HuH-7.5 (cell line): ENCODE measurements at regions not wholly inside any gene's neighbourhood (a gene's known extent, or its start where the extent isn't known, plus 50 kb on each side); places are given as distances from the start of the nearest gene placed in this dataset.
"Not testable (repeated sequence)": the region's sequence is repeated elsewhere in the genome, so short reads cannot be mapped to it uniquely, and the experiment has no call there.

Source experiments
- DNase-seq: peaks from one replicate; pipeline ENCODE4 v3.0.0; 2011; ENCODE audit warnings: low spot score

GRCh38 chr2:144125751-144126150 lies 394.2 kb downstream of the ZEB2 start:
- no peak for DNase-seq

- DNase-seq = no peak
Measured at GRCh38 chr2:144124882-144125281, 395.0 kb downstream of the ZEB2 start.

GRCh38 chr2:144120487-144120886 lies 399.4 kb downstream of the ZEB2 start:
- no peak for DNase-seq

GRCh38 chr2:144117086-144117485 lies 402.8 kb downstream of the ZEB2 start:
- no peak for DNase-seq

GRCh38 chr2:144115739-144116291 lies 404.1 kb downstream of the ZEB2 start:
- DNase-seq = no peak

GRCh38 chr2:144114760-144115159 lies 405.2 kb downstream of the ZEB2 start:
- DNase-seq = no peak

GRCh38 chr2:144111437-144111836 lies 408.5 kb downstream of the ZEB2 start:
- no peak for DNase-seq

- DNase-seq = not testable (repeated sequence)
Measured at GRCh38 chr2:144106104-144106503, 413.8 kb downstream of the ZEB2 start.

GRCh38 chr2:144102386-144102785 lies 417.5 kb downstream of the ZEB2 start:
- no peak for DNase-seq

GRCh38 chr2:144099780-144100377 lies 420.0 kb downstream of the ZEB2 start:
- no peak for DNase-seq

GRCh38 chr2:144099340-144099739 lies 420.6 kb downstream of the ZEB2 start:
- no peak for DNase-seq

GRCh38 chr2:144097440-144098225 lies 422.3 kb downstream of the ZEB2 start:
- no peak for DNase-seq

GRCh38 chr2:144096531-144096930 lies 423.4 kb downstream of the ZEB2 start:
- DNase-seq = no peak

- no peak for DNase-seq
Measured at GRCh38 chr2:144094408-144095151, 425.3 kb downstream of the ZEB2 start.

GRCh38 chr2:144091622-144092021 lies 428.3 kb downstream of the ZEB2 start:
- DNase-seq = no peak

GRCh38 chr2:144088863-144089262 lies 431.1 kb downstream of the ZEB2 start:
- no peak for DNase-seq

- no peak for DNase-seq
Measured at GRCh38 chr2:144086965-144087364, 433.0 kb downstream of the ZEB2 start.

- DNase-seq = no peak
Measured at GRCh38 chr2:144085016-144085415, 434.9 kb downstream of the ZEB2 start.

GRCh38 chr2:144084114-144084661 lies 435.7 kb downstream of the ZEB2 start:
- DNase-seq = no peak

- DNase-seq = no peak
Measured at GRCh38 chr2:144083211-144083610, 436.7 kb downstream of the ZEB2 start.

GRCh38 chr2:144082777-144083176 lies 437.1 kb downstream of the ZEB2 start:
- no peak for DNase-seq

GRCh38 chr2:144082327-144082726 lies 437.6 kb downstream of the ZEB2 start:
- DNase-seq = no peak
